PC-3 (cell line): ENCODE measurements at regions not wholly inside any gene's neighbourhood (a gene's known extent, or its start where the extent isn't known, plus 50 kb on each side); places are given as distances from the start of the nearest gene placed in this dataset.

Experiments
- ATAC-seq: fragments of 200-7000 bp; cut with Tn5 transposase; 2 replicates; pipeline ENCODE4 v1.9.1; 2020; ENCODE audit warnings: mild to moderate bottlenecking, moderate library complexity
- BruUV-seq: library from RNA; stranded (reverse); fragments of 400-500 nt; replicated peaks from 2 replicates; lab custom pipeline; 2021; lab: Mats Ljungman, UMichigan
- CTCF ChIA-PET: fragments of 300-600 bp; sonication (Branson Sonifier 250); formaldehyde crosslinking; loops from one replicate; lab custom pipeline; 2022; ENCODE audit warnings: antibody characterized with exemption; lab: Charles Lee
- POLR2A ChIA-PET: fragments of 300-600 bp; sonication (Branson Sonifier 250); formaldehyde crosslinking; loops from one replicate; lab custom pipeline; 2022; ENCODE audit warnings: antibody characterized with exemption; ENCODE audit not compliant: unreplicated experiment; lab: Charles Lee
- DNase-seq: peaks from one replicate; pipeline ENCODE4 v3.0.0-alpha.2; 2015
- H2AFZ ChIP-seq: fragments of 300-600 bp; sonication (generic); 2 replicates; pipeline ENCODE4 v1.6.0; 2016; ENCODE audit warnings: antibody characterized with exemption, low read length
- H3F3A ChIP-seq: fragments of 300-600 bp; sonication (generic); one replicate; pipeline ENCODE4 v1.6.0; 2017; ENCODE audit warnings: antibody characterized with exemption, low read length, control low read depth, mild to moderate bottlenecking; ENCODE audit not compliant: unreplicated experiment
- H3K27ac ChIP-seq: fragments of 300-600 bp; sonication (generic); 2 replicates; pipeline ENCODE4 v1.5.1; 2016; ENCODE audit warnings: mild to moderate bottlenecking, low read length
- H3K27me3 ChIP-seq: fragments of 300-600 bp; sonication (generic); 2 replicates; pipeline ENCODE4 v1.6.1; 2016; ENCODE audit warnings: low read length, mixed read lengths
- H3K36me3 ChIP-seq: fragments of 300-600 bp; sonication (generic); 2 replicates; pipeline ENCODE4 v1.6.1; 2016; ENCODE audit warnings: low read depth, mixed run types, low read length, mixed read lengths
- H3K4me1 ChIP-seq: fragments of 300-600 bp; sonication (generic); 2 replicates; pipeline ENCODE4 v1.5.1; 2016; ENCODE audit warnings: low read length; ENCODE audit not compliant: insufficient read depth
- H3K4me2 ChIP-seq: fragments of 300-600 bp; sonication (generic); 2 replicates; pipeline ENCODE4 v1.6.0; 2016; ENCODE audit warnings: low read length
- H3K4me3 ChIP-seq: fragments of 300-600 bp; sonication (generic); 2 replicates; pipeline ENCODE4 v1.5.1; 2016; ENCODE audit warnings: mild to moderate bottlenecking, low read length, mixed read lengths
- H3K79me2 ChIP-seq: fragments of 300-600 bp; sonication (generic); 2 replicates; pipeline ENCODE4 v1.6.1; 2017; ENCODE audit warnings: low read length, mixed read lengths
- H3K9ac ChIP-seq: fragments of 300-600 bp; sonication (generic); 2 replicates; pipeline ENCODE4 v1.6.0; 2016; ENCODE audit warnings: mild to moderate bottlenecking, low read length
- H3K9me2 ChIP-seq: fragments of 300-600 bp; sonication (generic); replicated peaks from 2 replicates; pipeline ENCODE4 v1.6.1; 2016; ENCODE audit warnings: mixed run types, low read length, mixed read lengths
- H3K9me3 ChIP-seq: fragments of 300-600 bp; sonication (generic); 2 replicates; pipeline ENCODE4 v1.6.1; 2016; ENCODE audit warnings: low read length, mixed read lengths
- H4K20me1 ChIP-seq: fragments of 300-600 bp; sonication (generic); 2 replicates; pipeline ENCODE4 v1.6.1; 2016; ENCODE audit warnings: low read length, mixed read lengths
- EZH2 ChIP-seq: fragments of 300-600 bp; sonication (generic); IDR thresholded peaks from one replicate; pipeline ENCODE4 v1.6.1; 2017; ENCODE audit warnings: antibody characterized with exemption, mild to moderate bottlenecking, low read length; ENCODE audit not compliant: unreplicated experiment
- EZH2phosphoT487 ChIP-seq: fragments of 300-600 bp; sonication (generic); IDR thresholded peaks from 2 replicates; pipeline ENCODE4 v1.6.1; 2018; ENCODE audit warnings: mild to moderate bottlenecking, antibody characterized with exemption, low read length, borderline replicate concordance
- intact Hi-C: fragments of 100-400 bp; cut with micrococcal nuclease; formaldehyde crosslinking; loops from 2 replicates; pipeline ENCODE4 v1.9.0; 2023
- TF ChIP-seq, protein P1 (sequence below): fragments of 300-600 bp; sonication (generic); conservative IDR thresholded peaks from 2 replicates; pipeline ENCODE4 v1.5.1; 2017; ENCODE audit warnings: antibody characterized with exemption, low read depth, mild to moderate bottlenecking, low read length

DNA sequence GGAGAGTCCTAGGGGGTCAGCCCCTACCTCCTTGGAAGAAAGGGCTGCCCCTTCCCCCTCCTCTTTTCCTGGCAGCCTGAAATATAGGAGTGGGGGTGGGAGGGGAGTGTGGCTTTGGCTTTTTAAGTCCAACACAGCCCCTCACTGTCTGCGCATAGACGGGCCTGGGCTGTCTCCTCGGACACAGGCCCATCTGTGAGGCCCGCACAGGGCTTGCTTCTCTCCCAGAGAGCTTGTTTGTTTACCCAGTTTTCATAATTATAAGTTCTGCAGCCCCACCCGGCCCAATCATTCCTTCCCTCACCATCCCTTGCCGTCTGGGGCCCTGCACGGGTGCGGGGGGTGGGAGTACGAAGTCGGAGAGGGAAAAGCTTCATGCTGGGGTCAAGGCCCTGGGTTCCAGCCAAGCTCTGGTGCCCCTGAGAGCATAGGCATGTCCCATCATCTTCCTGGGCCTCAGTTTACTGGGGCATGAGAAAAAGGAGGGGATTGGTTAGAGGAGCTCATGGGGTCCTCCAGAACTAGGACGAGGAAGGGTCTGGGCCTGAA, 54.0 kb upstream of the STXBP1 start:
- Histone ChIP-seq H3K9me3 (no peaks in the 10 kb centered on the region), H2AFZ (no peak overlapping the region), H3K36me3 (peaks cover 19% of the 10 kb centered on the region), H3K79me2 (peaks cover 92% of the 10 kb centered on the region), H3K4me1 (peaks cover 78% of the 10 kb centered on the region), H3K27ac (peak overlapping the region; percentile 81), H3K9me2 (no peaks in the 10 kb centered on the region), H3K27me3 (no peaks in the 10 kb centered on the region), H3K4me3 (no peak overlapping the region), H3K4me2 (peak overlapping the region; percentile 29), H3K9ac (no peak overlapping the region), H3F3A (peaks cover 10% of the 10 kb centered on the region), H4K20me1 (no peaks in the 10 kb centered on the region)
- TF ChIP-seq, protein P1, sequence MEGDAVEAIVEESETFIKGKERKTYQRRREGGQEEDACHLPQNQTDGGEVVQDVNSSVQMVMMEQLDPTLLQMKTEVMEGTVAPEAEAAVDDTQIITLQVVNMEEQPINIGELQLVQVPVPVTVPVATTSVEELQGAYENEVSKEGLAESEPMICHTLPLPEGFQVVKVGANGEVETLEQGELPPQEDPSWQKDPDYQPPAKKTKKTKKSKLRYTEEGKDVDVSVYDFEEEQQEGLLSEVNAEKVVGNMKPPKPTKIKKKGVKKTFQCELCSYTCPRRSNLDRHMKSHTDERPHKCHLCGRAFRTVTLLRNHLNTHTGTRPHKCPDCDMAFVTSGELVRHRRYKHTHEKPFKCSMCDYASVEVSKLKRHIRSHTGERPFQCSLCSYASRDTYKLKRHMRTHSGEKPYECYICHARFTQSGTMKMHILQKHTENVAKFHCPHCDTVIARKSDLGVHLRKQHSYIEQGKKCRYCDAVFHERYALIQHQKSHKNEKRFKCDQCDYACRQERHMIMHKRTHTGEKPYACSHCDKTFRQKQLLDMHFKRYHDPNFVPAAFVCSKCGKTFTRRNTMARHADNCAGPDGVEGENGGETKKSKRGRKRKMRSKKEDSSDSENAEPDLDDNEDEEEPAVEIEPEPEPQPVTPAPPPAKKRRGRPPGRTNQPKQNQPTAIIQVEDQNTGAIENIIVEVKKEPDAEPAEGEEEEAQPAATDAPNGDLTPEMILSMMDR: no peak
- TF ChIP-seq EZH2 (no peak), EZH2phosphoT487 (no peak)
- BruUV-seq: no TSS peak
- DNase-seq: no peak
- POLR2A ChIA-PET: no interaction called here
- intact Hi-C loops: no loop called here
- CTCF ChIA-PET: no interaction called here
- ATAC-seq: no peak

DNA sequence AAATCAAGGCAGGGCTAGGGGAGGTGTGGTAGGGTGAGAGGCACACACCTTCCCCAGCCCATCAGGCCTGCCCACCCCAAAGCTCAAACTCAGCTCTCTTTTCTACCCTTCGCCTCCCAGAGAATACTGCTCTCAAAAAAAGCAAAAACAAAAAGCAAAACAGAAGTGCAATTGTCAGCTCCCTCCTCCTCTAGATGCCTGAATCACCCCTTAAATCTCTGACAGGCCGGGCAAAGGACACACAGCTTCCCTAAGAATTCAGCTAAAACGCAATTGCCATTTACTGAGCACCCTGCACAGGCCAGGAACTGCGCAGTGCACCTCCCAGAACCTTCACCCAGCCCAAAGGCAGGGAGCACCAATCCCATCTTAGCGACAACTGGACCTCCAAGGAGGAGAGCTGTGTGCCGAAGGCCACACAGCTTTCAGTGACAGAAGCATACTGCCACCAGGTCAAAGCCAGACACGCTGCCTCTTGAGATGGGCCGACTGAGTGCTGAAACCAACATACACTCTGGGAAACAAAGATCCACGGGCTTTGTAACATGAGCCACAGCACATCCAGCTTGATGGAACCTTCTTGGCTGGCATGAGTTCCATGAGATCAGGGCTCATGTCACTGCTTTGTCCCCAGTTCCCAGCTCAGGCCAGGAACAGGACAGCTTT, 53.4 kb upstream of the STXBP1 start:
- H3K4me3 ChIP-seq: no peak overlapping the region
- no TSS peak for BruUV-seq
- H3K9me3 ChIP-seq: no peaks in the 10 kb centered on the region
- ATAC-seq: no peak
- H3F3A ChIP-seq: peaks cover 10% of the 10 kb centered on the region
- H3K36me3 ChIP-seq: peaks cover 19% of the 10 kb centered on the region
- no peak overlapping the region; the same call in 1 of the 2 replicates for H3K4me2 ChIP-seq
- CTCF ChIA-PET: interaction anchor here (0.5 kb wide), 1 partner anchor 25 kb away, joined by 3 read pairs; no protein-coding TSS in a partner anchor
- H3K4me1 ChIP-seq: peaks cover 84% of the 10 kb centered on the region
- H3K27ac ChIP-seq: no peak overlapping the region
- no peaks in the 10 kb centered on the region for H4K20me1 ChIP-seq
- POLR2A ChIA-PET: interaction anchor here (0.5 kb wide), 1 partner anchor 136 kb away, joined by 3 read pairs; no protein-coding TSS in a partner anchor
- no peaks in the 10 kb centered on the region for H3K27me3 ChIP-seq
- H3K9me2 ChIP-seq: no peaks in the 10 kb centered on the region
- intact Hi-C loops: no loop called here
- H2AFZ ChIP-seq: no peak overlapping the region
- no peak for DNase-seq
- no peak overlapping the region for H3K9ac ChIP-seq
- no peak for TF ChIP-seq EZH2
- TF ChIP-seq, protein P1: no peak
- peaks cover 92% of the 10 kb centered on the region for H3K79me2 ChIP-seq

DNA sequence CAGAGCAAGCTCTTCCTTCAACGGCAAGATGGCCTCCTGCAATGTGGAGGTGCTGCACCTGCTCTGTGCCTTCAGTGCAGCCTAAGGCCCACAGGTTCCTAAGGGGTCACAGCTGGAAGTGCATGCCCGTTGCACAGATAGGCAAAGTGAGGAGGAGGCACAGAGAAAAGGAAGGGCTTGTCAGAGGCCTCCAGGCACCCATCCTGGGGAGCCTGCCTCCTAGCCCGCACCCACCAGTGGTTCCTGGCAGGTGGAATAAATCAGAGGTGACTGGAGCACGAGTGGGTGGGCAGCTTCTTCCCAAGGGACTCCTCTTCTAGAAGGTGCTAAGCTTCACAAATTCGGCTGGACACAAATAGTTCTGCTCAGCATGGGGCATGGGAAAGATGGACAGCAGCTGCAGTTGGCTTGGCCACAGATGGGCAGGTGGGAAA, 52.8 kb upstream of the STXBP1 start:
- no peak for ATAC-seq
- TF ChIP-seq EZH2phosphoT487 (no peak), EZH2 (no peak)
- TF ChIP-seq, protein P1: no peak
- peaks cover 92% of the 10 kb centered on the region for H3K79me2 ChIP-seq
- no peaks in the 10 kb centered on the region for H3K27me3 ChIP-seq
- no peak overlapping the region for H2AFZ ChIP-seq
- POLR2A ChIA-PET: interaction anchor here (0.5 kb wide), 1 partner anchor 135 kb away, joined by 3 read pairs; no protein-coding TSS in a partner anchor
- H4K20me1 ChIP-seq: no peaks in the 10 kb centered on the region
- DNase-seq: no peak
- H3K27ac ChIP-seq: no peak overlapping the region
- H3K4me1 ChIP-seq: peaks cover 90% of the 10 kb centered on the region
- no peak overlapping the region for H3K4me2 ChIP-seq
- H3K9ac ChIP-seq: no peak overlapping the region
- no TSS peak for BruUV-seq
- H3K4me3 ChIP-seq: no peak overlapping the region
- H3K36me3 ChIP-seq: peaks cover 20% of the 10 kb centered on the region
- H3F3A ChIP-seq: peaks cover 10% of the 10 kb centered on the region
- no peaks in the 10 kb centered on the region for H3K9me3 ChIP-seq
- intact Hi-C loops: no loop called here
- CTCF ChIA-PET: no interaction called here
- H3K9me2 ChIP-seq: no peaks in the 10 kb centered on the region
